OCI-LY3 (cell line): ENCODE measurements at regions not wholly inside any gene's neighbourhood (a gene's known extent, or its start where the extent isn't known, plus 50 kb on each side); places are given as distances from the start of the nearest gene placed in this dataset.

Source experiments
- H2AFZ ChIP-seq: fragments of 200-600, 300-600 bp; shearing (Covaris generic); 2 replicates; pipeline ENCODE4 v1.6.0; 2014; ENCODE audit warnings: antibody characterized with exemption, low read depth, low read length
- H3K27ac ChIP-seq: fragments of 200-600, 300-600 bp; sonication (generic); 2 replicates; pipeline ENCODE4 v1.5.1; 2014; ENCODE audit warnings: mild to moderate bottlenecking, low read length, moderate library complexity, mixed read lengths
- H3K27me3 ChIP-seq: fragments of 200-600, 300-600 bp; sonication (generic); 2 replicates; pipeline ENCODE4 v1.6.1; 2014; ENCODE audit warnings: low read depth, low read length, mixed read lengths
- H3K36me3 ChIP-seq: fragments of 200-600, 300-600 bp; sonication (generic); replicated peaks from 2 replicates; pipeline ENCODE3; 2014; ENCODE audit warnings: low read depth, low read length, mixed read lengths
- H3K4me1 ChIP-seq: fragments of 300-600, 200-600 bp; sonication (generic); 2 replicates; pipeline ENCODE4 v1.6.1; 2014; ENCODE audit warnings: low read length, mixed read lengths
- H3K4me2 ChIP-seq: fragments of 200-600, 300-600 bp; sonication (generic); 2 replicates; pipeline ENCODE4 v1.6.1; 2014; ENCODE audit warnings: low read length, mixed read lengths
- H3K4me3 ChIP-seq: fragments of 300-600, 200-600 bp; sonication (generic); 2 replicates; pipeline ENCODE4 v1.5.1; 2014; ENCODE audit warnings: antibody characterized with exemption, mild to moderate bottlenecking, low read length, moderate library complexity
- H3K79me2 ChIP-seq: fragments of 300-600, 200-600 bp; shearing (Covaris generic); 2 replicates; pipeline ENCODE4 v1.6.1; 2014; ENCODE audit warnings: mild to moderate bottlenecking, low read length, mixed read lengths
- H3K9ac ChIP-seq: fragments of 300-600, 200-600 bp; shearing (Covaris generic); 2 replicates; pipeline ENCODE4 v1.6.0; 2014; ENCODE audit warnings: mild to moderate bottlenecking, low read length, moderate library complexity
- H3K9me3 ChIP-seq: fragments of 200-600, 300-600 bp; shearing (Covaris generic); 2 replicates; pipeline ENCODE4 v1.6.1; 2014; ENCODE audit warnings: low read length, mixed read lengths; ENCODE audit not compliant: insufficient read depth
- H4K20me1 ChIP-seq: fragments of 200-600, 300-600 bp; sonication (generic); 2 replicates; pipeline ENCODE4 v1.6.1; 2016; ENCODE audit warnings: low read length, mixed read lengths; ENCODE audit not compliant: insufficient read depth
- EZH2phosphoT487 ChIP-seq: fragments of 200-600 bp; shearing (Covaris generic); IDR thresholded peaks from 2 replicates; pipeline ENCODE4 v1.6.1; 2018; ENCODE audit warnings: antibody characterized with exemption, mixed run types, low read depth
- TF ChIP-seq, protein P1 (sequence below): fragments of 200-600, 300-600 bp; sonication (generic); IDR thresholded peaks from 2 replicates; pipeline ENCODE4 v1.5.1; 2014; ENCODE audit warnings: antibody characterized with exemption, low read length, low read depth

- Histone ChIP-seq H3K36me3 (no peaks in the 10 kb centered on the region), H3K27me3 (no peaks in the 10 kb centered on the region), H3K79me2 (no peaks in the 10 kb centered on the region), H3K4me2 (no peak overlapping the region), H3K9me3 (no peaks in the 10 kb centered on the region), H3K27ac (no peak overlapping the region), H3K9ac (no peak overlapping the region), H3K4me3 (no peak overlapping the region), H2AFZ (no peak overlapping the region), H4K20me1 (no peaks in the 10 kb centered on the region), H3K4me1 (no peaks in the 10 kb centered on the region)
- TF ChIP-seq EZH2phosphoT487: no peak
- TF ChIP-seq, protein P1, sequence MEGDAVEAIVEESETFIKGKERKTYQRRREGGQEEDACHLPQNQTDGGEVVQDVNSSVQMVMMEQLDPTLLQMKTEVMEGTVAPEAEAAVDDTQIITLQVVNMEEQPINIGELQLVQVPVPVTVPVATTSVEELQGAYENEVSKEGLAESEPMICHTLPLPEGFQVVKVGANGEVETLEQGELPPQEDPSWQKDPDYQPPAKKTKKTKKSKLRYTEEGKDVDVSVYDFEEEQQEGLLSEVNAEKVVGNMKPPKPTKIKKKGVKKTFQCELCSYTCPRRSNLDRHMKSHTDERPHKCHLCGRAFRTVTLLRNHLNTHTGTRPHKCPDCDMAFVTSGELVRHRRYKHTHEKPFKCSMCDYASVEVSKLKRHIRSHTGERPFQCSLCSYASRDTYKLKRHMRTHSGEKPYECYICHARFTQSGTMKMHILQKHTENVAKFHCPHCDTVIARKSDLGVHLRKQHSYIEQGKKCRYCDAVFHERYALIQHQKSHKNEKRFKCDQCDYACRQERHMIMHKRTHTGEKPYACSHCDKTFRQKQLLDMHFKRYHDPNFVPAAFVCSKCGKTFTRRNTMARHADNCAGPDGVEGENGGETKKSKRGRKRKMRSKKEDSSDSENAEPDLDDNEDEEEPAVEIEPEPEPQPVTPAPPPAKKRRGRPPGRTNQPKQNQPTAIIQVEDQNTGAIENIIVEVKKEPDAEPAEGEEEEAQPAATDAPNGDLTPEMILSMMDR: no peak
Measured at GRCh38 chrY:8202837-8203236, 1134.4 kb upstream of the TSPY4 start.

GRCh38 chrY:8241144-8241543 lies 1096.1 kb upstream of the TSPY4 start:
- Histone ChIP-seq H3K27ac (no peak overlapping the region), H3K36me3 (no peaks in the 10 kb centered on the region), H3K4me2 (peak overlapping the region; percentile 44), H3K79me2 (no peaks in the 10 kb centered on the region), H3K9me3 (no peaks in the 10 kb centered on the region), H3K9ac (no peak overlapping the region), H4K20me1 (no peaks in the 10 kb centered on the region), H3K27me3 (no peaks in the 10 kb centered on the region), H2AFZ (no peak overlapping the region), H3K4me3 (peak overlapping the region; percentile 54), H3K4me1 (no peaks in the 10 kb centered on the region)
- TF ChIP-seq, protein P1: peak; percentile 53
- TF ChIP-seq EZH2phosphoT487: no peak

- H3K4me1 ChIP-seq: no peaks in the 10 kb centered on the region
- no peaks in the 10 kb centered on the region for H3K27me3 ChIP-seq
- H3K4me2 ChIP-seq: no peak overlapping the region
- no peaks in the 10 kb centered on the region for H3K9me3 ChIP-seq
- H3K4me3 ChIP-seq: no peak overlapping the region
- no peak overlapping the region for H3K9ac ChIP-seq
- TF ChIP-seq, protein P1: no peak
- no peak for TF ChIP-seq EZH2phosphoT487
- no peaks in the 10 kb centered on the region for H4K20me1 ChIP-seq
- no peak overlapping the region for H2AFZ ChIP-seq
- H3K36me3 ChIP-seq: no peaks in the 10 kb centered on the region
- no peaks in the 10 kb centered on the region for H3K79me2 ChIP-seq
- H3K27ac ChIP-seq: no peak overlapping the region
Measured at GRCh38 chrY:8273807-8274206, 1063.5 kb upstream of the TSPY4 start.

DNA sequence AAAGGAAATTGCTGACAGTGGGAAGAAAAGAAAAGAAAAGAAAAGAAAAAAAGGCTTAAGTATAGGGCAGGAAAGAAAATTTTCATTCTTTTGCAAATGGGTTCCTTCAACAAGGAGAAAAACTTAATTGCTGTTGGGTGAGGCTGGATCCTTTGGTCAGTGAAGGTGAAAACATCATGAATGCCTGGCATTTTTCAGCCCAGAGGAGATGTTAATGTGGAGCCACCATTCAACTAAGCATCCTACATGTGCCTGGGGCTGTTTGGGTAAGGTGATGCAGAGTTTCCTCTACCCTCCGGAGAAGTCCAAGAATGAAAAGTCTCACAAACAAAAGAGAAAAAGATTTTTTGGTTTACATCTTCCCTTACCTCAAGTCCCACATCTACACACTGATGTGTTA lies 1032.2 kb upstream of the TSPY4 start:
- no peaks in the 10 kb centered on the region for H3K9me3 ChIP-seq
- H3K36me3 ChIP-seq: no peaks in the 10 kb centered on the region
- H3K4me1 ChIP-seq: no peaks in the 10 kb centered on the region
- no peak overlapping the region for H3K9ac ChIP-seq
- no peak overlapping the region for H3K4me3 ChIP-seq
- H3K27ac ChIP-seq: no peak overlapping the region
- H3K79me2 ChIP-seq: no peaks in the 10 kb centered on the region
- H4K20me1 ChIP-seq: no peaks in the 10 kb centered on the region
- H2AFZ ChIP-seq: no peak overlapping the region
- no peaks in the 10 kb centered on the region for H3K27me3 ChIP-seq
- no peak for TF ChIP-seq EZH2phosphoT487
- TF ChIP-seq, protein P1: no peak
- no peak overlapping the region for H3K4me2 ChIP-seq
